GM12873 (cell line): ENCODE measurements at regions not wholly inside any gene's neighbourhood (a gene's known extent, or its start where the extent isn't known, plus 50 kb on each side); places are given as distances from the start of the nearest gene placed in this dataset.

Source experiments
- CTCF ChIP-seq: IDR thresholded peaks from 2 replicates; pipeline ENCODE4 v1.5.1; 2012; ENCODE audit warnings: low read depth, mild to moderate bottlenecking, moderate library complexity, low read length, control low read depth; ENCODE audit not compliant: insufficient read depth; ENCODE audit errors: missing control alignments

- no peak for TF ChIP-seq CTCF
Measured at GRCh38 chr6:91534614-91535013, 947.7 kb upstream of the MAP3K7 start.

GRCh38 chr6:91523511-91523910, 936.6 kb upstream of the MAP3K7 start:
- TF ChIP-seq CTCF: no peak

GRCh38 chr6:91521999-91522398, 935.1 kb upstream of the MAP3K7 start:
- no peak for TF ChIP-seq CTCF

- TF ChIP-seq CTCF: no peak
Measured at GRCh38 chr6:91509711-91510110, 922.8 kb upstream of the MAP3K7 start.

- TF ChIP-seq CTCF: no peak
Measured at GRCh38 chr6:91509039-91509438, 922.2 kb upstream of the MAP3K7 start.

- TF ChIP-seq CTCF: no peak
Measured at GRCh38 chr6:91506509-91506908, 919.6 kb upstream of the MAP3K7 start.

- TF ChIP-seq CTCF: no peak
Measured at GRCh38 chr6:91505199-91505598, 918.3 kb upstream of the MAP3K7 start.
